Memory B cell (primary cell): ENCODE measurements at regions not wholly inside any gene's neighbourhood (a gene's known extent, or its start where the extent isn't known, plus 50 kb on each side); places are given as distances from the start of the nearest gene placed in this dataset.

ENCODE experiments used
- ATAC-seq: fragments of 150-1000 bp; cut with Tn5 transposase; 2 replicates; pipeline ENCODE4 v1.10.0; 2021; ENCODE audit warnings: low read depth, mild to moderate bottlenecking, moderate library complexity
- DNase-seq, 2 donors: peaks; one replicate each; pipeline ENCODE4 v3.0.0; 2022; ENCODE audit warnings: low spot score in 2 of 2
- H3K27ac Mint-ChIP-seq: one replicate; pipeline ENCODE4 v1.8.0; 2022; ENCODE audit warnings: mild to moderate bottlenecking, moderate library complexity, mixed read lengths
- H3K27me3 Mint-ChIP-seq: one replicate; pipeline ENCODE4 v1.8.0; 2022; ENCODE audit warnings: mixed read lengths
- H3K36me3 Mint-ChIP-seq: one replicate; pipeline ENCODE4 v1.8.0; 2022; ENCODE audit warnings: mild to moderate bottlenecking, mixed read lengths
- H3K4me1 Mint-ChIP-seq: one replicate; pipeline ENCODE4 v1.8.0; 2022; ENCODE audit warnings: mixed read lengths
- H3K4me3 Mint-ChIP-seq: one replicate; pipeline ENCODE4 v1.8.0; 2022; ENCODE audit warnings: mild to moderate bottlenecking, moderate library complexity, mixed read lengths
- H3K9me3 Mint-ChIP-seq: one replicate; pipeline ENCODE4 v1.8.0; 2022; ENCODE audit warnings: mixed read lengths

- DNase-seq (no peak), ATAC-seq (no peak)
- Mint-ChIP-seq H3K9me3 (no peaks in the 10 kb centered on the region), H3K27me3 (no peaks in the 10 kb centered on the region), H3K4me3 (no peak overlapping the region), H3K27ac (no peak overlapping the region), H3K36me3 (no peaks in the 10 kb centered on the region), H3K4me1 (no peaks in the 10 kb centered on the region)
Measured at GRCh38 chr12:83210933-83211332, 524.2 kb downstream of the TMTC2 start.

- no peak overlapping the region for H3K27ac Mint-ChIP-seq
- no peak overlapping the region for H3K4me3 Mint-ChIP-seq
- H3K9me3 Mint-ChIP-seq: peaks cover 3% of the 10 kb centered on the region
- no peaks in the 10 kb centered on the region for H3K27me3 Mint-ChIP-seq
- DNase-seq (no peak), ATAC-seq (no peak)
- H3K4me1 Mint-ChIP-seq: no peaks in the 10 kb centered on the region
- H3K36me3 Mint-ChIP-seq: no peaks in the 10 kb centered on the region
Measured at GRCh38 chr12:83199069-83199468, 512.4 kb downstream of the TMTC2 start.

DNA sequence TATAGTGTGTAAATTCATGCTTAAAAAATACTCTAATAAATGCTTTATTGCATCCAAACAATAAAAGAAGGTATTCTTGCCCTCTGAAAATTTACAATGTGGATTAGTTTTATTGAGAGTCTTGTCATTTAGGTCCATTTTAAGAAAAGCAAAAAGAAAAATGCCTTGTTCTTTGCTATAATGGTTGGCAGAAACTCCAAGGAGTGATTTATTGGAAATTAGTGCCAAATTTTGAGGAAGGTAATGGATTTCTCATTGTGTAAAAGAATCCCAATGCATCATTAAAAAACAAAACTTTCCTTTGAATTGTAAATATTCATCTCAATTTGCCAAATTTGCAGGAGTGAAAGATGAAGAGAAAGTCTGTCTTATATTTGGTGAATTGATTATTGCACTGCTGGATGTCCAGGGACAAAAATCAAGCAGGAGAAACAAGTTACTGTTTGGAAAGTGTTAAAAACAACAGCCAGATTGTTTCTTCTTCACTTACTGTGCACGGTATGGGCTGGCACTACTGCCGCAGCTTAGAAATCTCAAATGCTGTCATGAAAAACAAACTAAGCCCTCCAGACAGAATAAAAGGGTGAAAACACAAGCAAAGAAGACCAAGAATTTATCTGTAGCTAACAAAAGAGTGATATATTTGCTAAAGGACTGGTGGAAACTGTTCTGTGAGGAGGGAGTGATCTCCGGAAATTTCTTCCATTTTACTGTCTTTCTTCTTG lies 511.7 kb downstream of the TMTC2 start:
- Mint-ChIP-seq H3K27ac (no peak overlapping the region), H3K4me1 (no peaks in the 10 kb centered on the region), H3K36me3 (no peaks in the 10 kb centered on the region), H3K9me3 (peaks cover 3% of the 10 kb centered on the region), H3K4me3 (no peak overlapping the region), H3K27me3 (no peaks in the 10 kb centered on the region)
- DNase-seq (no peak), ATAC-seq (no peak)

DNA sequence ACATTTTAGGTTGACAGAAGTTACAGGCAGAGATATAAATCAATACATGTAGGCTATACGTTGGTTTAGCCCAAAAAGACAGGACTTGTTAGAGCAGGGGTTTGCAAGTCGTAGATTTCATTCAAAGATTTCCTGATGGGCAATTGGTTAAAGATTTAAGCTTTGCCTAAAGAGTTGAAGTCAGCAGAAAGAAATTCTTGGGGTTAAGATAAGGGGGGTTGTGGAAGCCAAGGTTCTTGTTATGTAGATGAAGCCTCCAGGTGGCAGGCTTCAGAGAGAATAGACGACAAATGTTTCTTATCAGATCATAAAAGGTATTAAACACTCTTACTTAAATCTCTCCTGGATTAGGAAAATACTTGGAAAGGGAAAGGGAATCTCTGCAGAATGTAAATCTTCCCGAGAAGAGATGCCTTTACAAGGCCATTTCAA lies 510.8 kb downstream of the TMTC2 start:
- H3K27ac Mint-ChIP-seq: no peak overlapping the region

GRCh38 chr12:83196694-83197350 lies 510.1 kb downstream of the TMTC2 start:
- H3K4me3 Mint-ChIP-seq: no peak overlapping the region
- ATAC-seq: no peak
- no peak overlapping the region for H3K27ac Mint-ChIP-seq

More for the DNA sequence above, 510.8 kb downstream of the TMTC2 start:
- Mint-ChIP-seq H3K4me1 (no peaks in the 10 kb centered on the region), H3K4me3 (no peak overlapping the region), H3K9me3 (peaks cover 3% of the 10 kb centered on the region), H3K36me3 (no peaks in the 10 kb centered on the region), H3K27me3 (no peaks in the 10 kb centered on the region)
- ATAC-seq (no peak), DNase-seq (no peak)

DNA sequence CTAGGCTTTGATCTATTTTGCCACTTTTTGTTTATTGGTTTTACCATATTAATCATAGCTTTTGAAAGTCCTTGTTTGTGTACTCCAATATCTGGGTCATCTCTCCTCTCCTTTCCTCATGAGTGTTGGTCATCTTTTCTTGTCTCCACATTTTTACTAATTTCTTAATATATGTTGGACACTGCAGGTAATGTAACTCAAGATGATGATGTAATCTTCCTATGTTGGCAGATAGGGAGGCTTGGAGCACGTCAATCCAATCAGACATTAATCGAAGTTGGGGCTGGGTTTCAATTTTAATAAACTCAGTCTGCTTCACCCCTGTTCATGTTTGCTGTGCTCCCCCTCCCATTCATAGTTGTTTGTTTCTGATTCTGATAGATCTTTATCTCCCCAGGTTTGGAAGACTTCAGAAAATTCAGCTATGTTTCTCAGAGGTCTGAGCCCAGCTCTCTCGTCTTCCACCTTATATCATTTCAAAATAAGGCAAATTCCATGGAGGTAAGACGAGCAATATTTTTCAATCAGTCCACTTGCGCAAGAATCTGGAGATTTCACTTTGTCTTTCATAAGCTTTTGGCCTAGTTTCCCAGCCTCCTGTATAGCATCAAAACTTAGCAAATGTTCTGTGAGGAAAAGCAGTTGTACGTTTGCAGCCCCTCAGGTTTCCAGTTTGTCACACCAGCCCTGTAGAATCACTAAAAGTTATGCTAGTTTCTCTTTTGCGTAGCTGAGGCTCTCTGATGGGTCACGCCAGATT lies 504.1 kb downstream of the TMTC2 start:
- ATAC-seq (no peak), DNase-seq (no peak)
- Mint-ChIP-seq H3K27me3 (no peaks in the 10 kb centered on the region), H3K27ac (no peak overlapping the region), H3K4me3 (no peak overlapping the region), H3K9me3 (peaks cover 3% of the 10 kb centered on the region), H3K36me3 (no peaks in the 10 kb centered on the region), H3K4me1 (no peaks in the 10 kb centered on the region)

More at GRCh38 chr12:83196694-83197350, 510.1 kb downstream of the TMTC2 start:
- DNase-seq: no peak
- Mint-ChIP-seq H3K9me3 (peaks cover 4% of the 10 kb centered on the region), H3K27me3 (no peaks in the 10 kb centered on the region), H3K36me3 (no peaks in the 10 kb centered on the region), H3K4me1 (no peaks in the 10 kb centered on the region)

GRCh38 chr12:83186419-83186818 lies 499.7 kb downstream of the TMTC2 start:
- Mint-ChIP-seq H3K9me3 (peaks cover 1% of the 10 kb centered on the region), H3K4me3 (no peak overlapping the region), H3K4me1 (no peaks in the 10 kb centered on the region), H3K27ac (no peak overlapping the region), H3K27me3 (no peaks in the 10 kb centered on the region), H3K36me3 (no peaks in the 10 kb centered on the region)
- ATAC-seq: no peak
- no peak for DNase-seq

DNA sequence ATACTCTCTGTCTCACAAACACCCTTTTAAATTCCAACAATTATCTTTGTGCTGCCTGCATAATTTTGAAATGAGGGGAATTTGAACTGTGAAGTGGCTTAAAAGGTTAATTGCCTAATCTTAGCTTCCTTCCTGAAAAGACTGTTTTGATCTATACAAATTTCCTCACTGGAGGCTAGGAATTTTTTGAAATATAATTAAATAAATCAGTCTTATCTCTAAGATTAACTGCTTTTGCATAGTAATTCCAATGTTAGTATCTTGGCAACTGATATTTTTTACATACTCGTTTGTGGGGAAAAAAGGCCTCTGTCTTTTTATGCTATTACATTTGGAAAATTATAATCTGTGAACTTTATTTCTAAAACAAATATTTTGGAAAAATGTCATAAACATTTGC lies 498.5 kb downstream of the TMTC2 start:
- DNase-seq: no peak
- no peak overlapping the region for H3K4me3 Mint-ChIP-seq
- peaks cover 1% of the 10 kb centered on the region for H3K9me3 Mint-ChIP-seq
- no peaks in the 10 kb centered on the region for H3K27me3 Mint-ChIP-seq
- no peak overlapping the region for H3K27ac Mint-ChIP-seq
- no peak for ATAC-seq
- H3K36me3 Mint-ChIP-seq: no peaks in the 10 kb centered on the region
- H3K4me1 Mint-ChIP-seq: no peaks in the 10 kb centered on the region
